ENCODE measurements at regions not wholly inside any gene's neighbourhood (a gene's known extent, or its start where the extent isn't known, plus 50 kb on each side); places are given as distances from the start of the nearest gene placed in this dataset.
"Not testable (repeated sequence)": the region's sequence is repeated elsewhere in the genome, so short reads cannot be mapped to it uniquely, and the experiment has no call there.

- DNase-seq (ENCODE audit: low spot score), result peak; percentile 54
Measured at GRCh38 chr7:131642429-131642828, 86.0 kb upstream of the PODXL start.

DNA sequence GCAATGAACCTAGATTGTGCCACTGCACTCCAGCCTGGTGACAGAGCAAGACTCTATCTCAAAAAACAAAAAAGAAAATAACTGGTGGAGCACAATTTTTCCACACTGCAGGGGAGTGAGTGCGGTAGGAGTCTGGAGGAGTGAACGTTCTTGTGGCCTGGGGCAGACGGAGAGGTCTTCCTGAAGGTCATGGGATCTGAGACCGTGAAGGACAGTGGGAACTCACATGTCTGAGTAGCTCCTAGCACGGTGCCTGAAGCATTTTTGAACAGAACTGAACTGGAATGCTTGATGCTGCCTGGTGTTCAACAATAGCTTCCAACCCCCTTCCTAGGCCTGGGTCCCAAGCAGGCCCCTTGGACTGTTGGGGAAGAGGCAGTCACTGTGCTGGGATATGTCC, 84.3 kb upstream of the PODXL start:
- DNase-seq (ENCODE audit: low spot score), result no peak

- DNase-seq (ENCODE audit: low spot score), result no peak
Measured at GRCh38 chr7:131638641-131639430, 82.4 kb upstream of the PODXL start.

DNA sequence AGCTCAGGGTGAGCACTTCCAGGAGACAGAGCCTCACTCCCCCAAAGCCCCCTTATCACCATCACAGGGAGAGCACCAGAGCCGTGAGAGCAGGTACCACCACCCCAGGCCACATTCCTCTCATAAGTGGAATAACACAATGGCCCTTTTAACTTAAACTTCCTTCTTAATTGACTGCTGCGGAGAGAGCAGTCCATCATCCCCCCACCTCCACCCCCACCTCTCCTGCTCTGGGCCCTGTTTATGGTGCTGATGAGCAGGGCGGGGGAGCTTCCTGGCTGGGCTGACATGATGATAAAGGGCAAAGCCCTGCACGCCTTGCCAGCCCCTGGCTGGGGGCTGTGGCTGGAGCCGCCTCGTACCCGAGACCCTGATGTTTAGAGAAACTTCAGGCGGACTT, 81.4 kb upstream of the PODXL start:
- DNase-seq (ENCODE audit: low spot score), result no peak

DNA sequence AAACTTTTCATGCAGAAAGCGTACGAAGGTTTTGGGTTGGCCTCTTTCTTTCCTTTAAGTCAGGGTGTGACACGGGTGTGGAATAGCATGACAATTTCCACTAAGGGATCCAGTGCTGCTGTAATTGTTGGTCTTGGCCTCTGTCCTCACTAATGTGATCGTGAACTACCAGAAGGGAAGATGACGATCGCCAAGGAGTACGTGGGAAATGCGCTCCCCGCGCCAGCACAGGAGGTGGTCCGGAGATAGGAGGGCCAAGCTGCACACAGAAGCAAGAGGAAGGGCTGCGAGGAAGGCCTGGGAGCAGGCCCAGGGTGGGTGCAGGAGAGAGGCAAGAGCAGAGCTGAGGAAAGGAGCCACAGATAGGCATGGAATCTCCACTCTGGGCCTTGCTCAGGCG, 79.7 kb upstream of the PODXL start:
- no peak for DNase-seq (ENCODE audit: low spot score)

GRCh38 chr7:131634197-131634596, 77.8 kb upstream of the PODXL start:
- DNase-seq (ENCODE audit: low spot score), result not testable (repeated sequence)

DNA sequence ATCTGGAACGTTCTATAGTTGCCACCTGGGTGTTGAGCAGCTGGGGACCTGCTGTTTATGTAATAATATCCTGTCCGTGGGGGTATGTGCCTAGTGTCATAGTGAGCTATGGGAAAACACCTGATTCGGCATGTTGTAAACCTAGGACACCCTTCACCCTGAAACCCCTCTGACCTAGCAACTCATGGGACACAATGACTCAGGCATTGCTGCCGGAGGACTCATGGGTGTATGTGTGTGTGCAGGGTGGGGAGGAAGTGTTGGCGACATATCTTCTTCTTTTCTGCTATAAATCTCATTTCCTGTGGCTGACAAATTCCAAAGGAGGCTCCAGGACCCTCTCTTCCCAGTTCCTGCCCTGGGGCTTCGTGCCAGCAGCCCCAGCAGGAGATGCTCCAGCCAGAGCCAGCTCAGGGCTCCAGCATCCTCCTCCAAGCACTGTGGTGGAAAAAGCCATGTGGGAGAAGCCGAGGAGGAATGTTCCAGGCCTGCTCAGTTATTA, 77.0 kb upstream of the PODXL start:
- DNase-seq (ENCODE audit: low spot score), result peak; percentile 60

GRCh38 chr7:131630427-131630826, 74.0 kb upstream of the PODXL start:
- no peak for DNase-seq (ENCODE audit: low spot score)

- DNase-seq (ENCODE audit: low spot score), result peak; percentile 78
Measured at GRCh38 chr7:131629217-131629882, 72.9 kb upstream of the PODXL start.

DNA sequence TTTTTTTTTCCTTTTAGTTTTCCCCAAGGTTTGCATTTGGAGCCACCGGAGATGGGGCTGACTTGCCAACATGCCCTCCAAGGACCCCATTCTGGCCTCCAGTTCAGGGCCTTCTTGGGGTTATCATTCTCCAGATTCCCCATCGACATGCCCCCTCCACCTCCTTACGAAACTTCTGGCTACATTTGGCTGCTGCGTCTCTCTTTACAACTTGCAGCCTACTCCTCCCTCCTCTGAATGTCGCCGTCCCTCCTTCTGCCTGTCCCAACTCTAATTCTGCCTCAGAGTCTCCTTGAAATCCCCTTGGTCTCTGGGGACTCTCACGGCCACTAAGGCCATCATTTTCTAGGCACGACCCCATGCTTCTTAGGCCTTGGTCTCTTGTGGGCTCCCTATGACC, 72.2 kb upstream of the PODXL start:
- no peak for DNase-seq (ENCODE audit: low spot score)

GRCh38 chr7:131627735-131628190, 71.3 kb upstream of the PODXL start:
- no peak for DNase-seq (ENCODE audit: low spot score)

GRCh38 chr7:131626643-131627042, 70.2 kb upstream of the PODXL start:
- DNase-seq (ENCODE audit: low spot score), result no peak

- DNase-seq (ENCODE audit: low spot score), result peak; percentile 93
Measured at GRCh38 chr7:131625817-131626372, 69.5 kb upstream of the PODXL start.

- not testable (repeated sequence) for DNase-seq (ENCODE audit: low spot score)
Measured at GRCh38 chr7:131625345-131625744, 68.9 kb upstream of the PODXL start.

GRCh38 chr7:131624536-131624935, 68.1 kb upstream of the PODXL start:
- DNase-seq (ENCODE audit: low spot score), result no peak

GRCh38 chr7:131623154-131623553, 66.7 kb upstream of the PODXL start:
- no peak for DNase-seq (ENCODE audit: low spot score)

- DNase-seq (ENCODE audit: low spot score), result no peak
Measured at GRCh38 chr7:131621652-131622051, 65.2 kb upstream of the PODXL start.

DNA sequence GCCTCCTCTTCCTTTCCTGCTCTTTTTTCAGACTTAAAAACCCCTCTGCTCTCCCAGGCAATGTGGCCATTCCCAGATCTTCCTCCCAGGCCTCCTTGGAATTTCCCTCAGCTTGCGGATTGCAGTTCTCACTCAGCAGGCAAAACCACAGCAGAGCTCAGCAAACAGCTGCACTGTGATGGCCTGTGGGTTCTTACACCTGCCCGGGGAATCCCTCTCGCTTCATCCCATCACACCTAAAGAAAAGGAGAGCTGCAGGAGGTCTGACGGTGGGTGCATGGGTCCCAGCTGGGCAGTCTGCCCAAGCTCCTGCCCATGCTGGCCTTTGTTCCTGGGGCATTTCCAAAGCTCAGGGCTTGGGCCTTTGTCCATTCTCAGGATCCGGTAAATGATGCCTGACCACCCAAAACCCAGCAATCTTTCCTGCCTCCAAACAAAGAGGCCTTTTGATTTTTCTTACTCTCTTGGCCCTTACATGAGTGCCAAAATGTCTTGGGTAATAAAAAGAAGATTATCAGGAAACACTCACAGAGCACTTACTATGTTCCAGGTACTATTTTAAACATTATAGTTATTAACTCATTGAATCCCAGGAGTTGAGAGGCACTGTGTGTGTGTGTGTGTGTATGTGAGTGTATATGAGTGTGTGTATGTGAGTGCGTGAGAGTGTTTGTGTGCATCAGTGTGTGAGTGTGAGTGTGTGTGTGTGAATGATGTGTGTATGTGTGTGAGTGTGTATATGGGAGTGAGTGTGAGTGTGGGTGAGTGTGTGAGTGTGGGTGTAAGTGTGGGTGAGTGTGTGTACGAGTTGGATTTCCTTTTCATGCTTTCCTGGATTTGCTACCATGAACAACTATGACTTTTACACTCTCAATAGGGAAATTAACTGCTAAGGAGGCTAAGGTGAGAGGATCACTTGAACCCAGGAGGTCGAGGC, 64.5 kb upstream of the PODXL start:
- no peak for DNase-seq (ENCODE audit: low spot score)

GRCh38 chr7:131619336-131620305, 63.2 kb upstream of the PODXL start:
- DNase-seq (ENCODE audit: low spot score), result no peak

DNA sequence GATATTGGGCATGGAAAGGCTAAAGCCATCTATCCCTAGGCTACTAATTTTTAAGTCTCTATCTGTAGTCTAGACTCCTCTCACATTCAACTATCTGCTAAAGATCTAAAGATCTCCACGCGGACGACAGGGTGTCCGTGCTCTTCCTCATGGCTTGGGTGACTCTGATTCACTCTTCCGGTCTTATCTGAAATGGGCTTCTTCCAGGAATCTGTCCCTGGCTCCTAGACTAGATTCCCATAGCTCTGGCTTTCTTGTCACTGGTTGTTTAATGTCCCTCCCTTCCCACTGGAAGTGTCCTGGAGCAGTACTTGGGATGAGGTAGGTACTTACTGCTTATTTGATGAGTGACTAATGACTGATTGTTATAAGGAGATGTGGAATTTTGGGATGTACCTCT, 62.0 kb upstream of the PODXL start:
- no peak for DNase-seq (ENCODE audit: low spot score)

Data from AG20443 (cell line).